ENCODE measurements at regions not wholly inside any gene's neighbourhood (a gene's known extent, or its start where the extent isn't known, plus 50 kb on each side); places are given as distances from the start of the nearest gene placed in this dataset.
"Not testable (repeated sequence)": the region's sequence is repeated elsewhere in the genome, so short reads cannot be mapped to it uniquely, and the experiment has no call there.

- no TSS peak for BruUV-seq (replicated peaks)
- in situ Hi-C loops (cut with MboI; ENCODE audit: low sequenced_read_pairs) (no loop called here), dilution Hi-C loops (cut with HindIII; ENCODE audit: low sequenced_read_pairs, unreplicated experiment) (no loop called here), intact Hi-C loops (cut with micrococcal nuclease) (no loop called here)
- no peak overlapping the region for H3K23ac ChIP-seq (ENCODE audit: low read depth, low read length)
- peaks cover 7% of the 10 kb centered on the region; the same call in 1 of the 2 replicates for H3K9me3 ChIP-seq (ENCODE audit: control insufficient read depth, insufficient read depth, low read length)
- H3K14ac ChIP-seq (replicated peaks; ENCODE audit: low read depth, low read length): no peak overlapping the region
- no peak overlapping the region for H2BK15ac ChIP-seq (ENCODE audit: low read depth, low read length)
- no peak overlapping the region for H2BK120ac ChIP-seq (ENCODE audit: low read depth, low read length)
- H2BK5ac ChIP-seq (ENCODE audit: low read depth, low read length, poor library complexity, severe bottlenecking): no peak overlapping the region
- no peak overlapping the region for H3K56ac ChIP-seq (ENCODE audit: extremely low read depth, insufficient read depth, low read length)
- no peak overlapping the region for H2AFZ ChIP-seq (replicated peaks; ENCODE audit: low read length, poor library complexity)
- H3K4ac ChIP-seq (ENCODE audit: low read depth, low read length): no peak overlapping the region
- no peak for TF ChIP-seq CEBPB (IDR thresholded peaks at IDR 0.05; ENCODE audit: low read depth, low read length)
- TF ChIP-seq RFX5 (IDR thresholded peaks at IDR 0.05; ENCODE audit: low read depth, low read length): no peak
- no peak for TF ChIP-seq POLR2A (IDR thresholded peaks at IDR 0.05; ENCODE audit: low read depth, low read length)
- no peak for TF ChIP-seq CHD1 (IDR thresholded peaks at IDR 0.05; ENCODE audit: low read depth, low read length)
- TF ChIP-seq RAD21 (IDR thresholded peaks at IDR 0.05; ENCODE audit: low read length): no peak
- no peak for TF ChIP-seq MXI1 (IDR thresholded peaks at IDR 0.05; ENCODE audit: borderline replicate concordance, low read depth, low read length)
- no peak for TF ChIP-seq ELK1 (IDR thresholded peaks at IDR 0.05; ENCODE audit: borderline replicate concordance, low read depth, low read length)
- TF ChIP-seq SMC3 (IDR thresholded peaks at IDR 0.05; ENCODE audit: low read depth, low read length): no peak
- TF ChIP-seq BHLHE40 (IDR thresholded peaks at IDR 0.05; ENCODE audit: low read depth, low read length): no peak
- no peak for TF ChIP-seq MAZ (IDR thresholded peaks at IDR 0.05; ENCODE audit: borderline replicate concordance, low read depth, low read length)
- ATAC-seq (ENCODE audit: low read depth) (no peak), DNase-seq (no peak)
- no peak overlapping the region for H2BK20ac ChIP-seq (ENCODE audit: low read depth, low read length)
- no peak overlapping the region for H3K9ac ChIP-seq (ENCODE audit: low read depth, low read length)
- no peak overlapping the region for H3K27ac ChIP-seq (ENCODE audit: insufficient read depth, low read length)
- no peaks in the 10 kb centered on the region for H3K79me1 ChIP-seq (ENCODE audit: low read depth in 1 of 2, low read length in 2 of 2)
- H3K4me2 ChIP-seq (ENCODE audit: low read depth, low read length): no peak overlapping the region
- no peaks in the 10 kb centered on the region for H4K20me1 ChIP-seq (ENCODE audit: insufficient read depth, low read length)
- H3K36me3 ChIP-seq (ENCODE audit: control insufficient read depth, insufficient read depth, low read length): no peaks in the 10 kb centered on the region
- POLR2A ChIA-PET (ENCODE audit: unreplicated experiment): no interaction called here
- WGBS, 2 experiments (ENCODE audit: extremely low coverage in 2 of 2, insufficient read length in 1 of 2): no CpG with 5 or more reads among the region's 1 CpG
- H3K18ac ChIP-seq (ENCODE audit: low read depth, low read length): no peak overlapping the region
- no peaks in the 10 kb centered on the region for H3K27me3 ChIP-seq (ENCODE audit: control insufficient read depth, insufficient read depth, low read length)
- CTCF ChIA-PET: no interaction called here
- no peak overlapping the region for H4K8ac ChIP-seq (ENCODE audit: low read depth in 2 of 2, low read length in 2 of 2)
- no peak overlapping the region for H4K91ac ChIP-seq (ENCODE audit: insufficient read depth, low read depth, low read length)
- H4K5ac ChIP-seq (ENCODE audit: low read depth, low read length): no peak overlapping the region
- no peak overlapping the region for H2AK5ac ChIP-seq (ENCODE audit: low read depth, low read length)
- no peaks in the 10 kb centered on the region for H3K9me1 ChIP-seq (ENCODE audit: insufficient read depth, low read length)
- no peaks in the 10 kb centered on the region for H3K4me1 ChIP-seq (ENCODE audit: control insufficient read depth, insufficient read depth, low read length)
- no peak overlapping the region for H3K4me3 ChIP-seq (ENCODE audit: insufficient read depth, low read depth, low read length)
- no peak overlapping the region for H2AK9ac ChIP-seq (replicated peaks; ENCODE audit: low read depth, low read length, poor library complexity)
Measured at GRCh38 chr4:115470763-115471162, 357.3 kb upstream of the NDST4 start.

GRCh38 chr4:115459301-115459700 lies 345.9 kb upstream of the NDST4 start:
- CTCF ChIA-PET; H2AK9ac ChIP-seq (replicated peaks; ENCODE audit: low read depth, low read length, poor library complexity); H4K8ac ChIP-seq (ENCODE audit: low read depth in 2 of 2, low read length in 2 of 2); H3K9ac ChIP-seq (ENCODE audit: low read depth, low read length); H2AFZ ChIP-seq (replicated peaks; ENCODE audit: low read length, poor library complexity); H2BK15ac ChIP-seq (ENCODE audit: low read depth, low read length); H3K56ac ChIP-seq (ENCODE audit: extremely low read depth, insufficient read depth, low read length); ATAC-seq (ENCODE audit: low read depth); H3K79me1 ChIP-seq (ENCODE audit: low read depth in 1 of 2, low read length in 2 of 2); H3K4me3 ChIP-seq (ENCODE audit: insufficient read depth, low read depth, low read length); H4K91ac ChIP-seq (ENCODE audit: insufficient read depth, low read depth, low read length); H3K36me3 ChIP-seq (ENCODE audit: control insufficient read depth, insufficient read depth, low read length); H3K4me2 ChIP-seq (ENCODE audit: low read depth, low read length); H3K9me3 ChIP-seq (ENCODE audit: control insufficient read depth, insufficient read depth, low read length); BruUV-seq (replicated peaks); H3K27me3 ChIP-seq (ENCODE audit: control insufficient read depth, insufficient read depth, low read length); intact Hi-C loops (cut with micrococcal nuclease); H3K23ac ChIP-seq (ENCODE audit: low read depth, low read length); dilution Hi-C loops (cut with HindIII; ENCODE audit: low sequenced_read_pairs, unreplicated experiment); H3K4me1 ChIP-seq (ENCODE audit: control insufficient read depth, insufficient read depth, low read length); H2BK5ac ChIP-seq (ENCODE audit: low read depth, low read length, poor library complexity, severe bottlenecking); H3K9me1 ChIP-seq (ENCODE audit: insufficient read depth, low read length); H4K20me1 ChIP-seq (ENCODE audit: insufficient read depth, low read length); H2AK5ac ChIP-seq (ENCODE audit: low read depth, low read length); H3K18ac ChIP-seq (ENCODE audit: low read depth, low read length); H3K4ac ChIP-seq (ENCODE audit: low read depth, low read length); in situ Hi-C loops (cut with MboI; ENCODE audit: low sequenced_read_pairs); H2BK20ac ChIP-seq (ENCODE audit: low read depth, low read length); DNase-seq; H3K14ac ChIP-seq (replicated peaks; ENCODE audit: low read depth, low read length); H2BK120ac ChIP-seq (ENCODE audit: low read depth, low read length); H4K5ac ChIP-seq (ENCODE audit: low read depth, low read length); H3K27ac ChIP-seq (ENCODE audit: insufficient read depth, low read length): not testable (repeated sequence)
- POLR2A ChIA-PET (ENCODE audit: unreplicated experiment): interaction anchor here (0.5 kb wide), 1 partner anchor 70 kb away, joined by 13 read pairs; no protein-coding TSS in a partner anchor
- 0% methylated on average over 1 of the region's 4 CpGs; no CpG with 5 or more reads in 1 of the 2 experiments for WGBS, 2 experiments (ENCODE audit: extremely low coverage in 2 of 2, insufficient read length in 1 of 2)

Data from IMR-90 (cell line).